SK-MEL-5 (cell line): ENCODE measurements at regions not wholly inside any gene's neighbourhood (a gene's known extent, or its start where the extent isn't known, plus 50 kb on each side); places are given as distances from the start of the nearest gene placed in this dataset.
"Not testable (repeated sequence)": the region's sequence is repeated elsewhere in the genome, so short reads cannot be mapped to it uniquely, and the experiment has no call there.

Experiments used
- DNase-seq: peaks from one replicate; pipeline ENCODE4 v3.0.0-alpha.2; 2016; ENCODE audit warnings: low read depth, low spot score
- in situ Hi-C: cut with HindIII; loops from 2 replicates; pipeline ENCODE4 v1.10.0; 2016; ENCODE audit warnings: low sequenced_read_pairs, high pct_unique_total_duplicates, low pct_unique_long_range_greater_than_20kb

- in situ Hi-C loops: no loop called here
- DNase-seq: no peak
These were observed 545.7 kb upstream of the B3GAT1 start for GRCh38 chr11:134957540-134958335.

DNA sequence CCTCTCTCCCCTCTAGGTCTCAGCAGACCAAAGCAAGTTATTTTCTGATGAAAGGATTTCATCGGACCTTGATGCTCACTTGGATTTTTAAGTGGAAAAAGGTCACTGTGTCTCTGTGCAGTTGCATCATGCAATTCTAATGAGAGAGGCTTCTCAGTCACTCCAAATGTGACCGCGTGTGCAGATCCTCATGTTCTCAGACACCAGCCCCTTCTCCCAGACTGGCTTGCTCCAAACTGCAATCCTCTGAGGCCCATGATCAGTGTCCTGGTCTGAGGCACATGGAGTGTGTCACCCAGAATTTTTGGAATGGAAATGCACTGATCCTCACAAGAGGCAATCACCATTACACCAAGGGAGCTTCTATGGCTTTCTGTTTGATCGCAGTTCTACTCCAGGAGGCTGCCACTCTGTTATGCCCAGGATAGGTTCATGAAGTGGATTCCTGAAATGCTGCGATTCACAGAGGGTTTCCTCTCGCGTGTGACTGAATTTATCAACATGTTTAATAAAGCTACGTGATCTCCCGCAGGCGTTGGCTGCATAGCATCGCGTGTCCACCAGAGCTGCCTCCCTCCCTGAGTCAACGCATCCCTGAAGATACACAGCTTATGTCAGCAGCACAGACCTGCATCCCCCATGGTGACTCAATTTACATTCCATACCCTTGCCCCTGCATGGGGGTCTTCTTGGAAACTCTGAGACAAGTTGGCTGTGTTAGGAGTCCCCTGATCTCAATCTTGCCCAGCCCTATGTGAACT lies 544.6 kb upstream of the B3GAT1 start:
- DNase-seq: no peak
- in situ Hi-C loops: no loop called here

DNA sequence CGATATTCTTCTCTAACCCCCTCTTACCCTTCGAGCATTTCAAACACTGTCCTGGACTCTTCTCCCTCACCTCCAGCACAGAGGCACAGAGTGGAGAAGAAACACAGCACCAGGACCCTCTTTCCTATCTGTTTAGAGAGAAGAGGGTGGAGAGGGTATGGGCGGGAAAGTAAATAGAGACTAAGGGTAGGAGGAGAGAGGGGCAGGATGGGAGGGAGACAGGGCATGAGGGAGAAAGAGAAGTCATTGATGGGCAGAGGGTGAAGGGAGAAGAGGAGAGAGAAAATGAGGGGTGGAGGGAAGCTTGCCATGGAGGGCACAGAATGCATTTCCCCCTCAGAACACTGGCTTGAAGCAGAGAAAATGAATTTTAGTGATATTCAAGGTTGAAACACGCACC lies 543.9 kb upstream of the B3GAT1 start:
- DNase-seq, in situ Hi-C loops: not testable (repeated sequence)

GRCh38 chr11:134955281-134955680 lies 543.2 kb upstream of the B3GAT1 start:
- DNase-seq: no peak
- in situ Hi-C loops: no loop called here

DNA sequence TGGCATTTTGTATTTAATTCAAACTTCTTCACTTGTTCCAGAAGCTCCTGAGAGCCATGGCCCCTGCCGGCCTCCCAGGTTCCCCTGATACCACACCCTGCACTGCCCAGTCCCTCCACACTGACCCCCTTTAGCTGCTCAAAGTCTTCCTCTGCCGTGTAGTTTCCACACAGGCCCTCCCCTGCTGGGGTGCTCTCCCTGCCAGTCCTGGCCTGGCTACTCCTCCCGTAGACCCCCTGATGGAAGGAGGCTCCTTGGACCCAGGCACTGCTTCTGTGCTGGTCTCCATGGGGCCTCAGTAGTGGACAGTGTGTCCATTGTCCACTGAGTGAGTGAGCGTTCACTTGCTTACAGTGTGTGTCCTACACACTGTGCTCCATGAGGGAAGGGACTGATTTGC lies 542.4 kb upstream of the B3GAT1 start:
- DNase-seq, in situ Hi-C loops: not testable (repeated sequence)

GRCh38 chr11:134953417-134953970 lies 541.5 kb upstream of the B3GAT1 start:
- DNase-seq, in situ Hi-C loops: not testable (repeated sequence)

DNA sequence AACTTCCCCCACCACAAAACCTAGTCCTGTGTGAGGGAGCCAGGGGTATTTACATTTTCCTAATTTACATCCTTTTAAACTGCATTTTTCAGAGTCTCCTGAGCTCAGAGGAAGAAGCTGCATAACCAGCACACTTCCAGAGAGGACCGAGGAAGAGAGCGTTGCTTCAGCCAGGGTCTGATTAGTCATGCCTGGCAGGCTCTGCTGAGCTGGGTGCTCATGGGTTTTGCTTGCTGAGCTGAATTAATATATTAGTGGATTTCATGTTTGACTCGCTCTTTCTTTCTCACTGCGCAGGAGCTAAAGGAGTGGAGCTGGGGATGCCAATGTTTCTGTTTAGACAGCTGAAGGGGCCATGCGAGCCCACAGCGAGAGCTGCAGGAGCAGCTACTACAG lies 539.3 kb upstream of the B3GAT1 start:
- no peak for DNase-seq
- in situ Hi-C loops: no loop called here

DNA sequence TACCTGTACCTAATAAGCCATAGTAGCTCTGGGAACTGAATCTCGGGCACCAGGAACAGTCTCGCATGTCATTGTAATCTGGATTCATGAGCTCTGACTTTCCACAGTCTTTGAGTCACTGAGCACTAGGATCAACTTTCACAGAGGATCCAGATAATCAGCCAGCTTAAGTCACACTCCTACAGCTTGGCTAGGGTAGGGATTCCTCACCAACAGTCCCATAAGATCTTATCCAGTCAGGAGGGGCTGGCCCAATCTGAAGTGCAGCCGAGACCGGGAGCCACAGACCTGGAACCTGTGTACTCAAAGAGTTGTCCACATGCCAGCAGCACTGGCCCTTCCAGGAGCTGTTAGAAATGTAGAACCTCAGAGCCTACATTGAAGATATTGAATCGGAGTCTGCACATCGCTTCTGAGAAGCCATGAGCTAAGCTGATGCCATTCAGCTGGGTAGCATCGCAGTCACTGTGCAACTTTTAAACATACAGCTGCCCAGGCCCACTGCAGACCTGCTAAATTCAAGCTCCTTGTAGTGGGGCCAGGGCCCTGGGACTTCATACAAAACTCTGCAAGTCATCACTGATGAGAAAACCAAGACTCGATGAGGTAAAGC lies 538.8 kb upstream of the B3GAT1 start:
- DNase-seq: no peak
- in situ Hi-C loops: no loop called here

DNA sequence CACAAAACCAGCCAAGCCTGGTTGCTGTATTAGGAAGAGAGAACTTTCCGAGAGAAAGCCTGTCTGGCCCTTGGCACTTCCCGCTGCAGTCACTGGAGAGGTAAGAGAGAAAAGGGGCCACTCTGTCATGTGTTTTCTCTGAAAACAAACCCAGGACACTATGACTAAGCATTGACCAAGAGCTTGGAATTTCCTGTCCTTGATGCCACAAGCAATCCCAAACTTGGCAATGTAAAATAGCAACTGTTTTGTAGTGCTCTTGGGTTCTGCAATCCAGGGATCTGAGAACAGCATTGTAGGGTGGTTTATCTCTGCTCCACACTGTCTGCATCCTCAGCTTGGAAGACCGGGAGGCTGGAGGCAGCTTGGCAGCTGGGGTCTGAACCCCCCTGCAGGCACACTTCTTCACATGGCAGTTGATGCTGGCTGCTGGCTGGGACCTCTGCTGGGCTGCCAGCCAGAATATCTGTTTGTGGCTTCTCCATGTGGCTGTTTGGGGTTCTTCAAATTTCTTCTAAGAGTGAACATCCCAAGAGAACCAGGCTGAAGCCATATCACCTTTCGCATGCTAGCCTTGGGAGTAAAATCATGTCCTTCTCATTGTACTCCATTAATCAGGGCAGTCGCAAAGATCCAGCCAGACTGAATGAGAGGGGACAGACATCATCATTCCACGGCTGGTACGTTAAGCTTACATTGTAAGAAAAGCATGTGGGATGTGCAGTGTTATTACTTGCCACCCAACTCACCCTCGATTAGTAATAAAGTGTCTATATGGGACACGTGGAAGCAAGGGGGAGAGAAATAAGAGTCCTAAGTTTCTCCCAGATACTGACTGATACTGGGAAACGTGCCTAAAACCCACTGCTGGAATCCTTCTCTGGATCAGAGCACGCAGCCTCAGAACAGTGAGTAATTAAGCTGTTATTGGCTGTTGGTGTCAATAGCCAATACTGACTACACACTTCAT lies 537.4 kb upstream of the B3GAT1 start:
- in situ Hi-C loops: no loop called here
- no peak for DNase-seq

DNA sequence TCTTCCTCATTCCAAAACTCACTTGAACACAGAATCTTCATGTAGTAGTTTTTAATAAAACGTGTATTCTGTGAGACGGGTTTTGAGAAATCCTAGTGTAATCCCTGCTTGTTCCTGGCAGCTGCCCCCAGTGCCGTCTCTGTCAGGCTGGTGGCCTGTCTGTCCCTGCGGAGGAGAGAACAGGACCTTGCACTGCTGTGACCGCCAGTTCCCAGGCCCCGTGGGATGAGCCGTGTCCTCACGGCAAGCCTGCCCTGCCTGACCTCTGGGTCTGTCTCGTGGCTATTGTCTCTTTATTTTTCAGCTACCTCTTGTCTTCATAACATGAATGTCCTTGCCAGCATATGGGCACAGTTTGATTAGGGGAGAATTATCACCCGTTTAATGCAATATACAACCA lies 535.5 kb upstream of the B3GAT1 start:
- no peak for DNase-seq
- in situ Hi-C loops: no loop called here

GRCh38 chr11:134945993-134946392 lies 534.0 kb upstream of the B3GAT1 start:
- in situ Hi-C loops: no loop called here
- no peak for DNase-seq

DNA sequence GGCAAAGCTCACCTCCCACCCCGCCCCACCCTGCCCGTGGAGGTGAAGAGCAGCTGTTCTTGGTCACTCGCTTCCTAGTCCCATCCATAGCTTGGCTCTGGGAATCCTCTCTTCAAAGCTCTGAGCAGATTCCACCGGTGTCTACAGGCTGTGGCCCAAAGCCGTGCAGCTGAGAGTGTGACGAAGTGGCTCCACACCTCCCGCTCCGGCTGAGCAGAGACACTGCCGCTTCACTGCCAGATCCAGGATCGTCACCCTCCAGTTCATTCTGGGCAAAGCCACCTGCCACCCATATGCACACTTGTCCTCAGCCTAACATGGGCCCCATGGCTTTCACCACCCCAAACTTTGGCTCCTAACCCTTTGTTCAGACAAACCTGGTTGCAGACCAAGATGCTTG lies 532.9 kb upstream of the B3GAT1 start:
- in situ Hi-C loops: no loop called here
- DNase-seq: no peak

DNA sequence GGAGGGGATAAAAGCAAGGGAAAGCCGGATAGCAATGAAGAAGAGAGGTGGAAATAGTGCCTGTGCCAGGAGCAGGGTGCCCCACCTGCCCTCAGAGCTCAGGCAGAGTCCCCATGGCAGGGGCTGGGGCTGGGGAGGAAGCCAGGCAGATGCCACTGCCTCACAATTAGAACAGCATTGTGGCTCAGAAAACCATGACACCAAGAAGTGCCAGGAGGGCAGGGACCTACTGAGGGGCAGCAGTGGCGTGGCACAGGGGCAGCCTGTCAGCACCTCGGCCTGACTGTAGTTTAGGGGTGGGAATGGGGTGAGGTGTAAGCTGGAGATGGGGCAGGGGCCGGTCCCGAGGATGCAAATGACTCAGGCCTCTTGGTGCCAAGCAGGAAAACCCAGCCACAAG lies 532.1 kb upstream of the B3GAT1 start:
- DNase-seq: no peak
- in situ Hi-C loops: no loop called here

DNA sequence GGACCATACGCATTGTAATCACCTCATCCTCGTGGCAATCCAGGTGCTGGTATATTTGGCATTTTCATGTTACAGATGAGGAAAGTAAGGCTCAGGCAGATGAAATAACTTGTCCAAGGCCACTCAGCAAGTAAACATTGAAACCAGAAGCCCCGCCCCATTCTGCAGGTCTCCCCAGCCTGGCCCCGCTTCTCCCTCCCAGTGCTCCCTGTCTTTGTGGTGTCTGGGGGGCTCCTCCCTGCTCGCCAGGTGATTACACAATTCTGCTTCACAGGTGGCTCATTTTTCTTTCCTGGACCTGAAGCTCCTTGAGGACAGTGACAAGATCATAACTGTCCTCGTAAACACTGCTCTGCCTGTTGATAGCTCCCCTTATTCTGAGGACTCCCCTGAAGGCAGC lies 531.5 kb upstream of the B3GAT1 start:
- in situ Hi-C loops: no loop called here
- no peak for DNase-seq

GRCh38 chr11:134942681-134943080 lies 530.6 kb upstream of the B3GAT1 start:
- in situ Hi-C loops: no loop called here
- no peak for DNase-seq

DNA sequence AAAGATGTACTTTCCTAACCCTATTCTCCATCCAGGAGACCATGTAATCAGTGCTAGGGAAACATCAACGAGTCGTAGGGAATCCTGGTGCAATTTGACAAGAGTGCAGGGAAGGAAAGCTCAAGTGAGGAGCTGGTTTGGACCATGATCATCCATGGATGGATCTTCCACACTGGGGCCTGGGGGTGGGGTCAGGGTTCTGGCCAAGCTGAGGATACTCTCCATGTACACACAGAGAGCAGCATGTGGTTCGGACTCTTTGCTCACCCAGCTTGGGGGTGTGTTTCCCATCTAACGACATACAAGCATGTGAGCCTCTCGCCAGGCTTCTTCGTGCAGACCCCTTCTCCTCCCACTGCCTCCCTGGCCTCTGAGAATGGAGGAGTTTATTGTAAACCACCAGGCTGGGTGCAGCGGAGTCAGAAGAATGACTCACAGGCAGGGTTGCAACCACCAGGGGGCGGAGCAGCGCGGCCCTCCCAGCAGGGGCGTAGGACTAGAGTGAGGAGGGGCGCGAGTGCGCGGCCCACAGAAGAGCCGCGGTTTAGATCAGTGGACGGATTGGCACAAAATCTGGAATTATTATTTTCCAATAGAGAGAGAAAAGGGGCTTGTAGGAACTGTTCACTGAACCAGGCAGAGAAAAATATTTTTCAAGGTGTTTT lies 530.0 kb upstream of the B3GAT1 start:
- DNase-seq, in situ Hi-C loops: not testable (repeated sequence)

DNA sequence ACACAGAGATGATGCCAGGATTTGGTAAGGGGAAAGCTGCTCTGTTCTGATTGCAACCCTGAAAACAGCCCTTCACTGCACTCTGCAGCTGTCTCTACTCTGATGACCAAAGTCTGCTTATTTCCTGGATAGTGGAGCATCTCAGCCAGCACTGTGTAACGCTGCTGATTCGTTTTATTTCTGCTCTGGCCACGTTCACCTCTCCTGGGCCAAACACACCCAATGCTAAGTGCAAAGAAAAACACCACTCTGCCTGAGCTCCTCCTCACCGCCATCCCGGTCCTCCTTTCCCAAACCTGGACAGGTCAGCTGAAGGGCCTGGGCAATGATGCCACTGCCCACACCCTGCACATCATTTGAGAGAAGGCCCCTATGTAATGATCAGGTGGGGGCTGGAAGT lies 529.3 kb upstream of the B3GAT1 start:
- no peak for DNase-seq
- in situ Hi-C loops: no loop called here
